KMS-11 (cell line): ENCODE measurements at regions not wholly inside any gene's neighbourhood (a gene's known extent, or its start where the extent isn't known, plus 50 kb on each side); places are given as distances from the start of the nearest gene placed in this dataset.

Experiments used
- H2AFZ ChIP-seq: fragments of 200-600 bp; sonication (generic); 2 replicates; pipeline ENCODE4 v1.6.1; 2016; ENCODE audit warnings: antibody characterized with exemption, mixed run types, low read depth
- H3K27ac ChIP-seq: fragments of 200-600 bp; sonication (generic); 2 replicates; pipeline ENCODE4 v1.6.1; 2016; ENCODE audit warnings: mild to moderate bottlenecking, mixed run types
- H3K27me3 ChIP-seq: fragments of 200-600 bp; sonication (generic); 2 replicates; pipeline ENCODE4 v1.6.1; 2017; ENCODE audit warnings: mild to moderate bottlenecking, low read depth, mixed run types, moderate library complexity; ENCODE audit not compliant: insufficient read depth
- H3K36me3 ChIP-seq: fragments of 200-600 bp; sonication (generic); 2 replicates; pipeline ENCODE4 v1.6.1; 2017; ENCODE audit warnings: mild to moderate bottlenecking, mixed run types; ENCODE audit not compliant: insufficient read depth
- H3K4me1 ChIP-seq: fragments of 200-600 bp; sonication (generic); 2 replicates; pipeline ENCODE4 v1.6.1; 2016; ENCODE audit warnings: mild to moderate bottlenecking, low read depth, mixed run types; ENCODE audit not compliant: poor library complexity, severe bottlenecking
- H3K4me2 ChIP-seq: fragments of 200-600 bp; sonication (generic); 2 replicates; pipeline ENCODE4 v1.7.0; 2016; ENCODE audit warnings: mild to moderate bottlenecking, mixed run types
- H3K4me3 ChIP-seq: fragments of 200-600 bp; sonication (generic); IDR thresholded peaks from 2 replicates; pipeline ENCODE4 v1.6.1; 2017; ENCODE audit warnings: low read depth, low read length, mixed read lengths; ENCODE audit not compliant: insufficient read depth
- H3K79me2 ChIP-seq: fragments of 200-600 bp; sonication (generic); 2 replicates; pipeline ENCODE4 v1.6.1; 2016; ENCODE audit warnings: low read depth, mixed run types; ENCODE audit not compliant: insufficient read depth
- H3K9ac ChIP-seq: fragments of 200-600 bp; sonication (generic); 2 replicates; pipeline ENCODE4 v1.6.1; 2016; ENCODE audit warnings: mild to moderate bottlenecking, mixed run types
- H4K20me1 ChIP-seq: fragments of 200-600 bp; sonication (generic); 2 replicates; pipeline ENCODE4 v1.6.1; 2016; ENCODE audit warnings: mild to moderate bottlenecking, mixed run types; ENCODE audit not compliant: insufficient read depth
- TF ChIP-seq, protein P1 (sequence below): fragments of 200-600 bp; sonication (generic); conservative IDR thresholded peaks from 2 replicates; pipeline ENCODE4 v1.6.1; 2017; ENCODE audit warnings: low read depth, mild to moderate bottlenecking, antibody characterized with exemption, low read length, moderate library complexity, mixed read lengths

DNA sequence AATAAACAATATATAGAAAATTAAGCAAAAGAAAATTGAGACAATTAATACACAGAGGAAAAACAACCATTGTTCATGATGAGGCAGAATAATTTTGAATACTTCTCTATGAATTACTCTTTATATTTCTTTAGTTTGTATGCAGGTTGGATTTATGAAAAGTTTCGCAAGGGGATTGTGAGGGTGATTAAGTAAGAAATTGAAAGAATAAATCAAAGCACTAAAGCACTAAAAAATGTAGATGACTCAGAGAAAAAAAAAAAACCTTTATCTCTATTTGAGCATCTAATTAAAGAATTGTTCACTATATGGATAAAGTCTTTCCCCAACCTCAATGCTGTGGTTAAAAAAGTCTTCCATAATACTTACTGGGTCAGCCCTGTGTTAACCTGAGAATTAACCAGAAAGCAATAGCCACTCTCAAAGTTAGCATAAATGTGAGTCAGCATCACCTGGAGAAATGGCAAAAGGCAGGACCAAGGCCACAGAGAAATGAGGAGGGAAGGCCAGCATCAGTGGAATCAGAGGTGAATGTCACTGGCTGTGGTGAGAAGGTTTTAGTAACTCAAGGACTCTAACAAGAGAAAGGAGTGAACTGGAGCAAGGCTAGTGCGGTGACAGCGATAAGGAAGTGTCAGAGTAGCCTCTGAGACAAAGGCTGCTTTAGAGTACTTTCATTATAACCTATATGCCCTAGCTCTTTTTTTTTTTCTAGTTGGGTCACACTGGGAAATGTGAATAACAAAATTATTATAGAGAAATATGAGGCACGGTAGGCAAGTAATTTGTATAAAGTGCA lies 310.4 kb downstream of the KCNC2 start:
- Histone ChIP-seq H3K27ac (no peak overlapping the region), H3K9ac (no peak overlapping the region), H3K79me2 (no peaks in the 10 kb centered on the region), H2AFZ (no peak overlapping the region), H3K4me1 (no peaks in the 10 kb centered on the region), H3K4me3 (no peak overlapping the region), H3K36me3 (no peaks in the 10 kb centered on the region), H3K27me3 (no peaks in the 10 kb centered on the region), H3K4me2 (no peak overlapping the region), H4K20me1 (no peaks in the 10 kb centered on the region)
- TF ChIP-seq, protein P1, sequence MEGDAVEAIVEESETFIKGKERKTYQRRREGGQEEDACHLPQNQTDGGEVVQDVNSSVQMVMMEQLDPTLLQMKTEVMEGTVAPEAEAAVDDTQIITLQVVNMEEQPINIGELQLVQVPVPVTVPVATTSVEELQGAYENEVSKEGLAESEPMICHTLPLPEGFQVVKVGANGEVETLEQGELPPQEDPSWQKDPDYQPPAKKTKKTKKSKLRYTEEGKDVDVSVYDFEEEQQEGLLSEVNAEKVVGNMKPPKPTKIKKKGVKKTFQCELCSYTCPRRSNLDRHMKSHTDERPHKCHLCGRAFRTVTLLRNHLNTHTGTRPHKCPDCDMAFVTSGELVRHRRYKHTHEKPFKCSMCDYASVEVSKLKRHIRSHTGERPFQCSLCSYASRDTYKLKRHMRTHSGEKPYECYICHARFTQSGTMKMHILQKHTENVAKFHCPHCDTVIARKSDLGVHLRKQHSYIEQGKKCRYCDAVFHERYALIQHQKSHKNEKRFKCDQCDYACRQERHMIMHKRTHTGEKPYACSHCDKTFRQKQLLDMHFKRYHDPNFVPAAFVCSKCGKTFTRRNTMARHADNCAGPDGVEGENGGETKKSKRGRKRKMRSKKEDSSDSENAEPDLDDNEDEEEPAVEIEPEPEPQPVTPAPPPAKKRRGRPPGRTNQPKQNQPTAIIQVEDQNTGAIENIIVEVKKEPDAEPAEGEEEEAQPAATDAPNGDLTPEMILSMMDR = no peak

DNA sequence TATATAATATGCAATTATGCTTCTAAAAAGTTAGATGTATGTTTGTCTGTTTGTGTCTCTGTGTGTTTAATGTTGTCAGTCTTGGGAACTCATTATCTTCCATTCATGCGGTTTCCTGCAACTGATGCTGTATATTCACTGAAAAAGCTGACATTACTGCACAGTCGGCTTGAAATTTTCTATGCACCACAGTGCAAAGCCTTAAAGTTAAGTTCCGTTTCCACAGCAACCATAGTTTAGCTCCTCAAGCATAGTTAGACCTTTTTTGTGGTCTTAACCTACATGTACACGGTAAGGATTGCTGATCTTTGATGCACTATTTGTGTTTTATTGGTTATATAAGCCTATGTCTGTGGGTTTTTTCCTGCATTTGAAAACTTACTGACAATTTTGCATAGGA lies 309.4 kb downstream of the KCNC2 start:
- no peak overlapping the region for H2AFZ ChIP-seq
- H3K36me3 ChIP-seq = no peaks in the 10 kb centered on the region
- TF ChIP-seq, protein P1 = no peak
- no peaks in the 10 kb centered on the region for H3K4me1 ChIP-seq
- no peak overlapping the region for H3K9ac ChIP-seq
- H3K4me3 ChIP-seq = no peak overlapping the region
- H3K79me2 ChIP-seq = no peaks in the 10 kb centered on the region
- no peaks in the 10 kb centered on the region for H3K27me3 ChIP-seq
- no peak overlapping the region for H3K27ac ChIP-seq
- H3K4me2 ChIP-seq = no peak overlapping the region
- H4K20me1 ChIP-seq = no peaks in the 10 kb centered on the region

DNA sequence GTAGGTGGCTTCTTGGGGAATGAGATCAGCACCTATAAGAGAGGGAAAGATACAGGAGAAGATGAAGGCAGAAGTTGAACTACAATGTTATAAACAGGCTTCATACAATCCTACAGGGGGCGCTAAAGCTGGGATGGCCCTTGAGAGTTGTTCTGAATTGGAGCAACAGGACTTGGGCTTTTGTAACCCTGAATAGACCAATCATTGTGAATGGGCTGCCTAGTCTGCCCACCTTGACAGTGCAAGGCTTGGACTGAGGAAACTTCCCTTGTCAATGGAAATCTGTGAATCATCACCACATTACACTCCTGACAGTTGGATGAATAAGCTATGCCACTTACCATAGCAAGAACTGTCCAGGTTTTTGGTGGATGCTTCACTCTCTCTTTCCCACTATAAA lies 306.1 kb downstream of the KCNC2 start:
- no peaks in the 10 kb centered on the region for H3K79me2 ChIP-seq
- H3K9ac ChIP-seq = no peak overlapping the region
- no peak overlapping the region for H3K27ac ChIP-seq
- no peak overlapping the region for H2AFZ ChIP-seq
- no peak overlapping the region for H3K4me2 ChIP-seq
- no peaks in the 10 kb centered on the region for H3K36me3 ChIP-seq
- no peaks in the 10 kb centered on the region for H4K20me1 ChIP-seq
- H3K27me3 ChIP-seq = no peaks in the 10 kb centered on the region
- TF ChIP-seq, protein P1 = peak; percentile 41; the same call in 1 of the 2 replicates
- no peak overlapping the region for H3K4me3 ChIP-seq
- no peaks in the 10 kb centered on the region for H3K4me1 ChIP-seq

DNA sequence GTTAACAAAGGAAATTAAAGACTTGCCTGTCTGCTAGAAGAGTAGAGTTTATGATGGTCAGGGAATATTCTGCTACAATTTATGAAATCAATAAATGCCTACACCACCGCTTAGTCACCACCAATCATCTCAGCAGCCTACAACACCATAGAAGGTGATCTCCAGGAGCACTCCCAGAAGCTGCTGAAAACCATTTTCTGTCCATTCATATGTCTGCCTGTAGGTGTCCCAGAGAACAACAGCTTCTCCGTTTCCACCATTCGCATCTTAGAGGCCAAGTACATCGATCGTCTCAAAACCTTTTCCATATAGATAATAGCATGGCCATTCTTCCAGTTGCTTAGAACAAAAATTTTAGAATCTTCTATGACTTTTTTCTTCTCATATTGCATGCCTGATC lies 303.4 kb downstream of the KCNC2 start:
- Histone ChIP-seq H3K9ac (no peak overlapping the region), H3K4me2 (no peak overlapping the region), H3K36me3 (no peaks in the 10 kb centered on the region), H3K4me3 (no peak overlapping the region), H3K79me2 (no peaks in the 10 kb centered on the region), H3K27me3 (no peaks in the 10 kb centered on the region), H4K20me1 (no peaks in the 10 kb centered on the region), H2AFZ (no peak overlapping the region), H3K27ac (no peak overlapping the region), H3K4me1 (no peaks in the 10 kb centered on the region)
- TF ChIP-seq, protein P1 = no peak
